A549 (cell line): ENCODE measurements at regions not wholly inside any gene's neighbourhood (a gene's known extent, or its start where the extent isn't known, plus 50 kb on each side); places are given as distances from the start of the nearest gene placed in this dataset.

ENCODE experiments used
- ATAC-seq, 2 experiments: fragments of 200-7000 bp in 1 of 2; fragments of >200 bp in 1 of 2; cut with Nextera tagmentation in 1 of 2; cut with Tn5 transposase in 1 of 2; 3 replicates each; pipeline versions ENCODE4 v1.8.0 to v1.9.1; 2018 to 2020; ENCODE audit warnings: mild to moderate bottlenecking in 1 of 2, moderate library complexity in 1 of 2
- CTCF ChIA-PET: fragments of 300-600 bp; sonication (Branson Sonifier 250); formaldehyde crosslinking; extraction: SDS; loops from one replicate; lab custom pipeline; 2021; ENCODE audit warnings: antibody characterized with exemption, inconsistent platforms; lab: Yijun Ruan, JAX
- POLR2A ChIA-PET: fragments of 350-600 bp; formaldehyde crosslinking; extraction: SDS; loops from one replicate; lab custom pipeline; 2021; ENCODE audit warnings: antibody characterized with exemption, inconsistent platforms; lab: Yijun Ruan, JAX
- DNase-seq, 2 experiments: peaks; one replicate each; pipeline versions ENCODE4 v3.0.0 to v3.0.0-alpha.2; 2011 to 2016; ENCODE audit warnings: low read depth in 1 of 2, low spot score in 1 of 2
- FAIRE-seq: peaks from 2 replicates; lab custom pipeline; 2011; peaks lifted over from hg19 to GRCh38; lab: Jason Lieb, UNC
- H3K27ac ChIP-seq, 2 experiments: fragments of >200 bp; sonication (Bioruptor Twin); formaldehyde crosslinking; 3 replicates each; pipeline ENCODE4 v1.5.1; 2016 to 2017
- H3K4me1 ChIP-seq: fragments of >200 bp; sonication (Bioruptor Twin); formaldehyde crosslinking; 3 replicates; pipeline ENCODE4 v1.6.1; 2016
- H3K4me2 ChIP-seq: fragments of >200 bp; sonication (Bioruptor Twin); formaldehyde crosslinking; 3 replicates; pipeline ENCODE4 v1.6.1; 2016
- H3K4me3 ChIP-seq: fragments of >200 bp; sonication (Bioruptor Twin); formaldehyde crosslinking; 3 replicates; pipeline ENCODE4 v1.5.1; 2016
- H3K9me3 ChIP-seq: fragments of >200 bp; sonication (Bioruptor Twin); formaldehyde crosslinking; 3 replicates; pipeline ENCODE4 v1.6.1; 2016
- ATOH8 ChIP-seq: fragments of 250-450 bp; sonication (Bioruptor Pico); IDR thresholded peaks from 2 replicates; pipeline ENCODE4 v1.5.0; 2020; ENCODE audit warnings: low read depth, mild to moderate bottlenecking, moderate library complexity
- CBX8 ChIP-seq: fragments of 200-600 bp; sonication (generic); IDR thresholded peaks from 2 replicates; pipeline ENCODE4 v1.6.1; 2016
- CEBPB ChIP-seq, 2 experiments: fragments of >200 bp in 1 of 2; sonication (Bioruptor Twin) in 1 of 2; formaldehyde crosslinking in 1 of 2; IDR thresholded peaks; 2 replicates each; pipeline ENCODE4 v1.6.1; 2012 to 2016
- CHD4 ChIP-seq: fragments of 200-600 bp; sonication (generic); IDR thresholded peaks from 2 replicates; pipeline ENCODE4 v1.6.1; 2016; ENCODE audit warnings: antibody characterized with exemption, mild to moderate bottlenecking, borderline replicate concordance
- CTCF ChIP-seq: fragments of >200 bp; sonication (Bioruptor Twin); formaldehyde crosslinking; IDR thresholded peaks from 3 replicates; pipeline ENCODE4 v1.5.1; 2016
- E2F6 ChIP-seq: IDR thresholded peaks from 2 replicates; pipeline ENCODE4 v1.6.1; 2012; ENCODE audit warnings: low read depth, borderline replicate concordance
- ESRRA ChIP-seq: fragments of 150-350 bp; IDR thresholded peaks from 2 replicates; pipeline ENCODE4 v1.6.1; 2014; ENCODE audit warnings: mild to moderate bottlenecking, low read length, borderline replicate concordance
- HEYL ChIP-seq: fragments of 250-450 bp; sonication (Bioruptor Pico); IDR thresholded peaks from 2 replicates; pipeline ENCODE4 v1.8.0; 2021; ENCODE audit warnings: mild to moderate bottlenecking, moderate library complexity
- HOXB5 ChIP-seq: fragments of 250-450 bp; sonication (Bioruptor Pico); IDR thresholded peaks from 2 replicates; pipeline ENCODE4 v1.5.0; 2020; ENCODE audit warnings: mild to moderate bottlenecking, moderate library complexity
- KDM1A ChIP-seq: fragments of 200-600 bp; sonication (generic); IDR thresholded peaks from 2 replicates; pipeline ENCODE4 v1.6.1; 2016; ENCODE audit warnings: low read depth, mild to moderate bottlenecking
- KDM5A ChIP-seq: fragments of 200-600 bp; sonication (generic); IDR thresholded peaks from 2 replicates; pipeline ENCODE4 v1.6.1; 2016; ENCODE audit warnings: antibody characterized with exemption, mild to moderate bottlenecking
- MAZ ChIP-seq: fragments of 150-350 bp; IDR thresholded peaks from 2 replicates; pipeline ENCODE4 v1.6.1; 2014; ENCODE audit warnings: antibody characterized with exemption, low read depth, low read length, borderline replicate concordance
- NFE2L2 ChIP-seq: fragments of 150-350 bp; conservative IDR thresholded peaks from 2 replicates; pipeline ENCODE4 v1.6.1; 2014; ENCODE audit warnings: low read length
- NPAS2 ChIP-seq: fragments of 250-450 bp; sonication (Bioruptor Pico); IDR thresholded peaks from 2 replicates; pipeline ENCODE4 v1.8.0; 2022; ENCODE audit warnings: mild to moderate bottlenecking, moderate library complexity, borderline replicate concordance
- NR3C1 ChIP-seq: fragments of >200 bp; sonication (Bioruptor Twin); formaldehyde crosslinking; IDR thresholded peaks from 3 replicates; pipeline ENCODE4 v1.6.1; 2017
- PBX3 ChIP-seq: IDR thresholded peaks from 2 replicates; pipeline ENCODE4 v1.6.1; 2012
- PHF8 ChIP-seq: fragments of 200-600 bp; sonication (generic); IDR thresholded peaks from 2 replicates; pipeline ENCODE4 v1.6.1; 2016; ENCODE audit warnings: low read depth, mild to moderate bottlenecking, antibody characterized with exemption, moderate library complexity, borderline replicate concordance
- POLR2A ChIP-seq: IDR thresholded peaks from 2 replicates; pipeline ENCODE4 v1.6.1; 2012; ENCODE audit warnings: mild to moderate bottlenecking, low read length
- POLR2AphosphoS2 ChIP-seq: conservative IDR thresholded peaks from 2 replicates; pipeline ENCODE4 v1.6.1; 2012; ENCODE audit warnings: low read length, improper control_type of control experiment, inconsistent platforms
- RAD21 ChIP-seq, 2 experiments: fragments of >200 bp in 1 of 2; sonication (Bioruptor Twin) in 1 of 2; formaldehyde crosslinking in 1 of 2; IDR thresholded peaks in 1 of 2; conservative IDR thresholded peaks in 1 of 2; 2 replicates in 1 of 2; 3 replicates in 1 of 2; pipeline ENCODE4 v1.6.1; 2012 to 2018; ENCODE audit warnings: inconsistent platforms in 1 of 2
- RARB ChIP-seq: fragments of 250-450 bp; sonication (Bioruptor Pico); IDR thresholded peaks from 2 replicates; pipeline ENCODE4 v1.8.0; 2021; ENCODE audit warnings: mild to moderate bottlenecking, moderate library complexity
- RCOR1 ChIP-seq: fragments of 150-350 bp; IDR thresholded peaks from 2 replicates; pipeline ENCODE4 v1.6.1; 2014; ENCODE audit warnings: antibody characterized with exemption, low read length, low read depth
- RNF2 ChIP-seq: fragments of 200-600 bp; sonication (generic); IDR thresholded peaks from 2 replicates; pipeline ENCODE4 v1.6.1; 2016; ENCODE audit warnings: low read depth, mild to moderate bottlenecking, antibody characterized with exemption, moderate library complexity, borderline replicate concordance
- SMC3 ChIP-seq: fragments of >200 bp; sonication (Bioruptor Twin); formaldehyde crosslinking; IDR thresholded peaks from 3 replicates; pipeline ENCODE4 v1.6.1; 2018; ENCODE audit warnings: inconsistent platforms
- SREBF2 ChIP-seq: fragments of 450-650 bp; IDR thresholded peaks from 2 replicates; pipeline ENCODE4 v1.6.1; 2014; ENCODE audit warnings: mild to moderate bottlenecking, moderate library complexity
- TP53 ChIP-seq: fragments of 250-450 bp; sonication (Bioruptor Pico); IDR thresholded peaks from 2 replicates; pipeline ENCODE4 v1.5.0; 2021; ENCODE audit warnings: mild to moderate bottlenecking, moderate library complexity
- USF2 ChIP-seq: fragments of 450-650 bp; IDR thresholded peaks from 2 replicates; pipeline ENCODE4 v1.6.1; 2014; ENCODE audit warnings: antibody characterized with exemption
- ZC3H11A ChIP-seq: fragments of 450-650 bp; IDR thresholded peaks from 2 replicates; pipeline ENCODE4 v1.6.1; 2014; ENCODE audit warnings: antibody characterized with exemption, mild to moderate bottlenecking
- ZFP36 ChIP-seq: fragments of 450-650 bp; IDR thresholded peaks from 2 replicates; pipeline ENCODE4 v1.6.1; 2014; ENCODE audit warnings: borderline replicate concordance; ENCODE audit not compliant: partially characterized antibody
- WGBS: methylation state at CpG from one replicate; pipeline ENCODE4 v1.1.6; 2017; ENCODE audit errors: missing lambda C conversion rate; 5-methylcytosine and 5-hydroxymethylcytosine counted together

- ATAC-seq = no peak
- CTCF ChIA-PET = no interaction called here
Observed at GRCh38 chr4:18209448-18209847, 187.9 kb upstream of the LCORL start.

GRCh38 chr4:18203966-18204365 is 182.4 kb upstream of the LCORL start:
- POLR2A ChIA-PET = no interaction called here
- FAIRE-seq = no peak
- Histone ChIP-seq H3K9me3 (no peaks in the 10 kb centered on the region), H3K4me1 (no peaks in the 10 kb centered on the region), H3K4me2 (no peak overlapping the region), H3K4me3 (no peak overlapping the region), H3K27ac (no peak overlapping the region)
- no peak for DNase-seq
- 2% methylated on average over 3 of the region's 3 CpGs for WGBS
- no peak for TF ChIP-seq KDM5A
- TF ChIP-seq ZC3H11A = no peak
- TF ChIP-seq ATOH8 (CRISPR knock-in tag) = no peak
- no peak for TF ChIP-seq RAD21 (conservative IDR thresholded peaks at IDR 0.05 in 1 of 2, IDR thresholded peaks at IDR 0.05 in 1 of 2)
- no peak for TF ChIP-seq SMC3
- TF ChIP-seq CBX8 = no peak
- TF ChIP-seq PHF8 = no peak
- TF ChIP-seq KDM1A = no peak
- TF ChIP-seq CEBPB (IDR thresholded peaks at IDR 0.05) = no peak
- no peak for ATAC-seq
- CTCF ChIA-PET = no interaction called here

More at GRCh38 chr4:18209448-18209847, 187.9 kb upstream of the LCORL start:
- DNase-seq (no peak), FAIRE-seq (no peak)
- H3K9me3 ChIP-seq = no peaks in the 10 kb centered on the region
- no peak overlapping the region for H3K4me3 ChIP-seq
- no peak overlapping the region for H3K4me2 ChIP-seq
- H3K27ac ChIP-seq = no peak overlapping the region
- POLR2A ChIA-PET = no interaction called here
- no peaks in the 10 kb centered on the region for H3K4me1 ChIP-seq
- TF ChIP-seq SREBF2 = no peak
- no peak for TF ChIP-seq CTCF
- TF ChIP-seq RNF2 = no peak
- no peak for TF ChIP-seq CHD4
- TF ChIP-seq TP53 (CRISPR knock-in tag) = no peak
- TF ChIP-seq KDM1A = no peak
- TF ChIP-seq RARB = no peak
- TF ChIP-seq MAZ = no peak
- no peak for TF ChIP-seq POLR2A
- TF ChIP-seq USF2 = no peak
- no peak for TF ChIP-seq ESRRA
- no peak for TF ChIP-seq ZFP36
- no peak for TF ChIP-seq RCOR1
- TF ChIP-seq HOXB5 (CRISPR knock-in tag) = no peak
- no peak for TF ChIP-seq KDM5A
- no peak for TF ChIP-seq E2F6

- 23% methylated on average over 7 of the region's 7 CpGs for WGBS
- ATAC-seq = no peak
Observed at GRCh38 chr4:18202486-18202885, 180.9 kb upstream of the LCORL start.

More at GRCh38 chr4:18202486-18202885, 180.9 kb upstream of the LCORL start:
- no peak for FAIRE-seq
- TF ChIP-seq NPAS2 (CRISPR knock-in tag) = no peak
- TF ChIP-seq PBX3 = no peak
- no peak for TF ChIP-seq ZFP36
- TF ChIP-seq ESRRA = no peak
- TF ChIP-seq POLR2AphosphoS2 = no peak
- TF ChIP-seq CHD4 = no peak
- TF ChIP-seq HEYL (CRISPR knock-in tag) = no peak
- TF ChIP-seq PHF8 = no peak
- TF ChIP-seq NFE2L2 = no peak
- TF ChIP-seq NR3C1 = no peak
- TF ChIP-seq, all 56 proteins: peak for 0
- H3K27ac ChIP-seq = no peak overlapping the region
- POLR2A ChIA-PET = no interaction called here
- H3K4me1 ChIP-seq = no peaks in the 10 kb centered on the region
- no peaks in the 10 kb centered on the region for H3K9me3 ChIP-seq
- no peak for DNase-seq
- CTCF ChIA-PET = no interaction called here
- H3K4me2 ChIP-seq = no peak overlapping the region
- no peak overlapping the region for H3K4me3 ChIP-seq
